ENCODE measurements at regions not wholly inside any gene's neighbourhood (a gene's known extent, or its start where the extent isn't known, plus 50 kb on each side); places are given as distances from the start of the nearest gene placed in this dataset.
"Not testable (repeated sequence)": the region's sequence is repeated elsewhere in the genome, so short reads cannot be mapped to it uniquely, and the experiment has no call there.

GRCh38 chr5:126058392-126058791, 364.8 kb upstream of the GRAMD2B start:
- ATAC-seq; intact Hi-C loops (cut with DNase I, micrococcal nuclease); DNase-seq: not testable (repeated sequence)

DNA sequence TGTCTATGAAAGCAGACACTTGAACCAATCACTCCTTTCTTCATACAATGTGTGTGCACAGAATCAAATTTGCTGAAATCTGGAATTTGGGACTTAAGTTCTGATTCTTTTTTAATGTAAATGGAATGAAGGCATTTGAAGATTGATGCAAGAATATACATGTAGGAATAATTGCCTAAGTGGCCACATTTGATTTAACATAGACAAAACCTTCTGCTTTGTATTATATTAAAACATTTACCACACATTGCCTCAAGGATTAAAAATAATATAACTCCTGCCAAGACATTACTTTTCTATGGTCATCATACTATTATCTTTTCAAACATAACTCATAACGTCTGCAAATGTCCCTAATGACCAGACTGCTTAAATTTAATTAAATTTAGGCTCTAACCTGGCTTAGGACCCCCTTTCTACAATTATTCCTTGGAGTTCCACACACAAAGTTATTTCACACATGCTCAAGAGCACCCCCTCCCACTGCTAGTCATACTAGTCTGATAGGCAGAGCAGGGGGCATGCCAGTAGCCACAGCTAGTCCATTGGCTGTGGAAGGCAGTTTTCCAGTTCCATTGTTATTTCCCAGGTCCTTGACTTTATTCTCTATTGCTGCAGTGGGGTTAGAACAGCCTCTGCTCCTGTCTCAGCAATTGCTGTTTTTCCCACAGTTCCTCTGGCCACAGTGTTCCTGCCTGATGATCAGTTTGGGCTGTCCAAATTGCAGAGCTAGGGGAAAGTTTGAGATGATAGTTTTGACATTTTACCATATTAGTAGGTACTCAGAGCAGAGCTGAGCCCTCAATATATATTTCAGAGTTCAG, 360.6 kb upstream of the GRAMD2B start:
- no peak for ATAC-seq
- DNase-seq: no peak
- intact Hi-C loops (cut with DNase I, micrococcal nuclease): no loop called here

DNA sequence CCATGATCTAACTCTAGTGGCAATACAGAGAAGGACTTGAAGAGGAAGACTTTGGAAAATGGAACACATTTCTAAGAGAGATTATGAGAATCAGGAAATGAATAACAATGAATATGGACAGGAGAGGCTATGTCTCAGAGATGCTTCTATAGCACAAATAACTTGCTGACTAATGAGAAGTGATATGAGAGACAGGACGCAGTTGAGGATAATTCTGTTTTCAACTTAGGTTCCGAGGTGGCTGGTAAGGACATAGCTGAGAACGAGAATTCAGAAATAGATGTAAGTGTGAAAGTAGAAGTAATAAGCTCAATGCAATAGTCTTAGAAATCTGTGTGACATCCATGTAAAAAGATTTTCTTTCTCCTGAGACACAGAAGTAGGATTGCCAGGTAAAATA, 358.1 kb upstream of the GRAMD2B start:
- intact Hi-C loops (cut with DNase I, micrococcal nuclease): no loop called here
- DNase-seq: no peak
- no peak for ATAC-seq

GRCh38 chr5:126066836-126067235, 356.4 kb upstream of the GRAMD2B start:
- no peak for ATAC-seq
- intact Hi-C loops (cut with DNase I, micrococcal nuclease): no loop called here
- no peak for DNase-seq

- ATAC-seq (no peak), DNase-seq (no peak)
- intact Hi-C loops (cut with DNase I, micrococcal nuclease): no loop called here
These were observed 355.8 kb upstream of the GRAMD2B start for GRCh38 chr5:126067404-126067803.

- intact Hi-C loops (cut with DNase I, micrococcal nuclease): no loop called here
These were observed 353.9 kb upstream of the GRAMD2B start for GRCh38 chr5:126069329-126069728.

DNA sequence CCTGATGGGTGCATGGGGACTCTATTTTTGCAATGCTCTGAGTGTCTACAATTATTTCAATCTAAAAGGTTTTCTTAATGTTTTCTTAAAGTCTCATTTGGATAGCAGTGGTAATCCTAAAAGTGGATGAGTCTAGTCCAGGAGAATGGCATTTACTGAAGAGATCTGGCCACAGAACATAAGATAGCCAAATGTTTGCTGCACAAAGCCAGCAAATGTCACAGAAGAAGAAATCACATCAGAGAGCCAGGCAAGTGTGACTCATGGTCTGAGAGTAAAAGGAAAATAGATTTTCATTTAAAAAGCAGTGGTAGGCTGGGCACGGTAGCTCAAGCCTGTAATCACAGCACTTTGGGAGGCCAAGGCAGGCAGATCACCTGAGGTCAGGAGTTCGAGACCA, 352.7 kb upstream of the GRAMD2B start:
- no peak for ATAC-seq
- intact Hi-C loops (cut with DNase I, micrococcal nuclease): no loop called here
- DNase-seq: no peak

More at GRCh38 chr5:126069329-126069728, 353.9 kb upstream of the GRAMD2B start:
- ATAC-seq: no peak
- DNase-seq: no peak

DNA sequence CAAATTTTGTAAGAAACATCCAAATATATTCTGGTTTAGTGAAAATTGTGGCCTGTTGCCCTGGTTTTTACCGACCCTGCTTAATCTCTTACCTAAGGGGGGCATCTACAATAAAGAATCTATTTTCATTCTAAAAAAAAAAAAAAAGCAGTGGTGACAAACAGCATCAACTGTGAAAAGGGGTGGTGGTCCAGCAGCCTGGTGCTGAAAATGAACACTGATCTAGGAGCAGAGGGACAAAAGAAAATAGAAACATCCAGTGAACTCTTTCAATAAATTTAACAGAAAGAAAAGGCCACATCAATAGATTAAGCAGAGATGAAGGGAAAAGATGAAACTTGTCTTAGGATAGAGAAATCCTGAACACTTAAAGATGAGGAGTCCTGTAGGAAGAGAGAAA, 348.7 kb upstream of the GRAMD2B start:
- intact Hi-C loops (cut with DNase I, micrococcal nuclease): no loop called here
- no peak for ATAC-seq

DNA sequence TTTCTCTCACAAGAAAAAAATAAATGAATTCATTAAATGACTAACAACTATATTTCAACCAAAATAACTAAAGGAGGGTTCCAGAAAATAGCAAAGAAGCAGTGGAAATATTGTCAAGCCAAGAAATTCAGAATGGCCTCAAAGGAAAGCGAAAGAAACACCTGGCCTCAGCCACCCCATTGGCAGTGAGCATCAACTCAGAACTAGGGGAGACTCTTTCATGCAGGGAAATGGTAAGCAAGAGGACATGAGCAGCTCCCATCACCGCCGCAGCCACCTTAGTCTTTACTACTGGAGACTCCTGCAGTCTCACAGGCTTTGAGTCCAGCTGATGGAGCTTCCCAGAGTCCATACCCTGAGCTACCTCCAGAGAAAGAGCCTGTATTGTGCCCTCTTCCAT, 343.9 kb upstream of the GRAMD2B start:
- ATAC-seq: no peak
- intact Hi-C loops (cut with DNase I, micrococcal nuclease): no loop called here
- no peak for DNase-seq

More for the DNA sequence above, 348.7 kb upstream of the GRAMD2B start:
- DNase-seq: no peak

- intact Hi-C loops (cut with DNase I, micrococcal nuclease): no loop called here
- ATAC-seq: no peak
- no peak for DNase-seq
These were observed 342.0 kb upstream of the GRAMD2B start for GRCh38 chr5:126081209-126081608.

DNA sequence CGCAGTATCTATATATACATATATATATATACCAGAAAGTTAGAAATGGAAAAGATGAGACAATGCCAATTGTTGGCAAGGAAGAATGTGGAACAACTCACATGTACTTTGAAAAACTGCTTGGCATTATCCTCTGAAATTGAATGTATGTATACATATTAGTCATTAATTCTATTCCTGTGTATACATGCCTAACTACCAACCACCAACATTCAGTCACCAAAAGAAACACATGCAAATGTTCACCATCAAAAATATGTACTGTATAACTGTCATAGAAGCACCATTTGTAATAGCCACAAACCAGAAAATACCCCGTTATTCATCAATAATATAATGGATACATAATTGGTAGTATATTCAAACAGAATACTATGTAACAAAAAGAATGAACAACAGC, 330.2 kb upstream of the GRAMD2B start:
- intact Hi-C loops (cut with DNase I, micrococcal nuclease): no loop called here
- DNase-seq (no peak), ATAC-seq (no peak)

DNA sequence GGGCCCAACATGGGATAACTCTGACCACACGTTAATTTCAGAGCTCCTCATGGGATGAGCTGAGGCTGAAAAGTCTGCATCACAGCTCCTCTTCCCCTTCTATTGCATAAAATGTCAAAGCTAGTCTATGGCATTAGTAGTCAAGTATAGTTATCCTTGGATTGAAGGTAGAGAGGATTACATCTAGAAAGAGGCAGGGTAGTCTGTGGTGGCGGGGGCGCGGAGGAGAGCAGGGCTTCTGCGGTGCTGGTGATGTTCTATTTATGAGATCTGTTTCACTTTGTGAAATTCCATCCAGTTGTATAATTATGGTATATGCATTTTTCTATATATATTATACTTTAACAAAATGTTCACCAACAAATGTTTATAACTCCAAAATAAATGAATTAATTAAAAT, 329.5 kb upstream of the GRAMD2B start:
- no peak for ATAC-seq

DNA sequence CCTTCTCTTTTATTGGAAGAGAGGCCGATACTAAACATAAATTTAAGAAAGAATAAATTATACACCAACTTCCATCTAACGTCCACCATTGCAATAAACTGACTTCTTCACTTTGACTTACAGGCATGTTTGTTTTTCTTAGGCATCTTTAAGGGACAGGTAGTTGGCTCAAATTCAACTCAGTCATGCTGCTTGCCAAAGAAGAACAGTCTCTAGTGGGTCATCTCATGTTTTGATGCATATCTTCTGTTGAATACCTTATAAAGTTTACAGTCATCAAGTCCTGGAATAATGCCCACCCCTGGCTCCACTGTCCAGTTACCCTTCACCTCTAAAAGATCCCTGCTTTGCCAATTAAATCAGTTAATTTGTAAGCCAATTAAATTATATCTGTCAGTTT, 328.2 kb upstream of the GRAMD2B start:
- no peak for ATAC-seq
- no peak for DNase-seq
- intact Hi-C loops (cut with DNase I, micrococcal nuclease): no loop called here

More for the DNA sequence above, 329.5 kb upstream of the GRAMD2B start:
- intact Hi-C loops (cut with DNase I, micrococcal nuclease): no loop called here
- no peak for DNase-seq

GRCh38 chr5:126096442-126097006, 326.7 kb upstream of the GRAMD2B start:
- DNase-seq (no peak), ATAC-seq (no peak)
- intact Hi-C loops (cut with DNase I, micrococcal nuclease): no loop called here

- DNase-seq (no peak), ATAC-seq (no peak)
- intact Hi-C loops (cut with DNase I, micrococcal nuclease): no loop called here
These were observed 325.3 kb upstream of the GRAMD2B start for GRCh38 chr5:126097876-126098275.

DNA sequence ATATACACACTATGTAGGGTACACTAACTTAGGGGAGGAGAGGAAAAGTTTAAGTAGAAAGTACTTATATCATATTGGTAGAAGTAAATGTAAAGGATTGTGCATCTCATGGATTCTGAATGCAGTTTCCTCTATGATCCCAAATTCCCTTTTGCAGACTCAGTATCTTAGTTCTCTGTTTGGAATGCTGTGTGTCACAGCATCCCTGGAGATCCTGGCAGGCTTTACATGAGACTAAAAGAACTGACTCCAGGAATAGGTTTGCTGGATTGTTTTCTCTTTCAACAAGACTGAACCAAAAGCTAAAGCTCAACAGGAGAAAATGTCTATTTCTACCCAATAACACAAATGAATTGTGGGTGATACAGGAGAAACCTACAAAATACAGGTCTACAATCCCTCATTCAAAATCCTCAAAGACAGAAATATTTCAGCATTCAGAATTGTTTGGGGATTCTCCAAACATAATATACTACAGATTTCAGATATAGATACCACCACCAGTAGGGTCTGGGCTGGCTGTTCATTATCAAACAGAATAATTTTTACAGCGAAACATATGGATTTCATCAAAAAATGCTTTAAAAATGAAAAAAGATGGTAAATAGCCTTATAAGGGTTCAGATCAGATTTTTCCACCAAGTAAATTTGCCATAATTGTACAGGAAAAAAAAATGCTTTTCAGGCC, 324.7 kb upstream of the GRAMD2B start:
- intact Hi-C loops (cut with DNase I, micrococcal nuclease): no loop called here
- DNase-seq: no peak
- no peak for ATAC-seq

GRCh38 chr5:126099077-126099476, 324.1 kb upstream of the GRAMD2B start:
- intact Hi-C loops (cut with DNase I, micrococcal nuclease): no loop called here
- ATAC-seq (no peak), DNase-seq (no peak)

DNA sequence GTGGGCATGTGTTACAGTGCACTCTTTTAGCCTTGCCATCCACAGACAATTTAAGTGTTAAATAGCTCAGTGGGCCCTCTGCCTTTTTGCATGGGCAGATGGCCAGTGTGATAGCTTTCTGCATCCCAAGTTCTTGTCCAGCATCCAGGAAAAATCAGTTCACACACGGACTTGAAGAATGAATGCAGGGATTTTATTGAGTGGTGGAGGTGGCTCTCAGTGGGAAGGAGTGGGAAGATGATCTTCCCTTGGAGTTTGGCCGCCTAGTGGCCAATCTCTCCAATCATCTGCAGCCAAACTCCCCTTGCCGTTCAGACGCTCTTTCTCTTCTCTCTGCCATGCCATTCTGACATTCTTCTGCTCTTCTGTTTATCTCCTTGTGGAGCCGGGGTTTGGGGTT, 322.4 kb upstream of the GRAMD2B start:
- no peak for ATAC-seq
- DNase-seq: peak in 1 of 2 donors; percentile 4
- intact Hi-C loops (cut with DNase I, micrococcal nuclease): no loop called here

- no peak for DNase-seq
- no peak for ATAC-seq
- intact Hi-C loops (cut with DNase I, micrococcal nuclease): no loop called here
These were observed 321.3 kb upstream of the GRAMD2B start for GRCh38 chr5:126101901-126102300.

DNA sequence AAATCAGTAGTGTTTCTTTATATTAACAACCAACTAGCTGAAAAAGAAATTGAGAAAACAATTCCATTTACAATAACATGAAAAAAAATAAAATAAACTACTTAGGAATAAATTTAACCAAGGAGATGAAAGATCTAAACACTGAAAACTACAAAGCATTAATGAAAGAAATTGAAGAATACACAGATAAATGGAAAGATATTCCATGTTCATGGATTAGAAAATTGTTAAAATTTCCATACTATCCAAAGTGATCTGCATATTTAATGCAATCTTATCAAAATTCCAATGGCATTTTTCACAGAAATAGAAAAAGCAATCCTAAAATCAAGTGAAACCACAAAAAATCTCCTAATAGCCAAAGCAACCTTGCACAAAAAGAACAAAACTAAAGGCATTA, 320.2 kb upstream of the GRAMD2B start:
- no peak for ATAC-seq
- no peak for DNase-seq
- intact Hi-C loops (cut with DNase I, micrococcal nuclease): no loop called here

All from left colon (tissue), 2 donors.